H7 (cell line): ENCODE measurements at regions not wholly inside any gene's neighbourhood (a gene's known extent, or its start where the extent isn't known, plus 50 kb on each side); places are given as distances from the start of the nearest gene placed in this dataset.

ENCODE experiments used
- DNase-seq: peaks from one replicate; pipeline ENCODE4 v3.0.0; 2012
- H3K27me3 ChIP-seq: 2 replicates; pipeline ENCODE4 v1.6.0; 2011; ENCODE audit warnings: mild to moderate bottlenecking, low read length; ENCODE audit not compliant: control insufficient read depth, insufficient read depth
- H3K36me3 ChIP-seq: replicated peaks from 2 replicates; pipeline ENCODE4 v1.5.1; 2011; ENCODE audit warnings: low read length; ENCODE audit not compliant: control insufficient read depth, insufficient read depth
- H3K4me3 ChIP-seq: 2 replicates; pipeline ENCODE4 v1.5.1; 2011; ENCODE audit warnings: low read depth, mild to moderate bottlenecking, control low read depth, low read length, moderate library complexity; ENCODE audit not compliant: insufficient read depth

- no peaks in the 10 kb centered on the region for H3K36me3 ChIP-seq
Observed at GRCh38 chr7:155360495-155361345, 63.0 kb downstream of the INSIG1 start.

GRCh38 chr7:155361346-155361680 lies 63.6 kb downstream of the INSIG1 start:
- no peak for DNase-seq
- no peaks in the 10 kb centered on the region; the same call in 1 of the 2 replicates for H3K27me3 ChIP-seq

More at GRCh38 chr7:155360495-155361345, 63.0 kb downstream of the INSIG1 start:
- DNase-seq, result no peak
- H3K4me3 ChIP-seq, result no peak overlapping the region
- H3K27me3 ChIP-seq, result no peaks in the 10 kb centered on the region; the same call in 1 of the 2 replicates

DNA sequence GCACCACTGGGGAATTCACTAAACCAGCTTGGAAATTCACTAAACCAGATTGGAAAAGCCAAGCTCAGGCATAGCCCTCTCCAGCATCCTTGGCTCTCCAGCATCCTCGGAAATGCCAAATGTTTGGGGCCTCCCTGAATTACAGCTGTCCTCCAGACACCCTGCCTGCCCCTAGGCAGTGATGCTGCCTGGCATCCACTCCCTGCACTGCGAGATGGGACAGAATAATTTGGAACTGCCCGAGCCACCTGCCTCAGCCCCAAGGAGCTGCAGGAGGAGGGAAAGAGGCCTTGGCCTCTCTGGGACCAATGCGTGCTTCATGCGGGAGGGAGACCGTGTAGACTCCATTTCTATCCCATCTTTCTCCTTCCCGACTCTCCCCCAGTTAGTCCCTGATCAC lies 64.3 kb downstream of the INSIG1 start:
- H3K4me3 ChIP-seq, result no peak overlapping the region

More at GRCh38 chr7:155361346-155361680, 63.6 kb downstream of the INSIG1 start:
- Histone ChIP-seq H3K4me3 (no peak overlapping the region), H3K36me3 (no peaks in the 10 kb centered on the region)

GRCh38 chr7:155362380-155363145 lies 64.9 kb downstream of the INSIG1 start:
- no peaks in the 10 kb centered on the region for H3K36me3 ChIP-seq
- no peak overlapping the region for H3K4me3 ChIP-seq
- DNase-seq, result no peak
- no peaks in the 10 kb centered on the region; the same call in 1 of the 2 replicates for H3K27me3 ChIP-seq

More for the DNA sequence above, 64.3 kb downstream of the INSIG1 start:
- H3K36me3 ChIP-seq, result no peaks in the 10 kb centered on the region
- no peaks in the 10 kb centered on the region; the same call in 1 of the 2 replicates for H3K27me3 ChIP-seq
- no peak for DNase-seq

- H3K27me3 ChIP-seq, result no peaks in the 10 kb centered on the region; the same call in 1 of the 2 replicates
- no peak overlapping the region for H3K4me3 ChIP-seq
- no peak for DNase-seq
- H3K36me3 ChIP-seq, result no peaks in the 10 kb centered on the region
Observed at GRCh38 chr7:155363146-155363539, 65.5 kb downstream of the INSIG1 start.

DNA sequence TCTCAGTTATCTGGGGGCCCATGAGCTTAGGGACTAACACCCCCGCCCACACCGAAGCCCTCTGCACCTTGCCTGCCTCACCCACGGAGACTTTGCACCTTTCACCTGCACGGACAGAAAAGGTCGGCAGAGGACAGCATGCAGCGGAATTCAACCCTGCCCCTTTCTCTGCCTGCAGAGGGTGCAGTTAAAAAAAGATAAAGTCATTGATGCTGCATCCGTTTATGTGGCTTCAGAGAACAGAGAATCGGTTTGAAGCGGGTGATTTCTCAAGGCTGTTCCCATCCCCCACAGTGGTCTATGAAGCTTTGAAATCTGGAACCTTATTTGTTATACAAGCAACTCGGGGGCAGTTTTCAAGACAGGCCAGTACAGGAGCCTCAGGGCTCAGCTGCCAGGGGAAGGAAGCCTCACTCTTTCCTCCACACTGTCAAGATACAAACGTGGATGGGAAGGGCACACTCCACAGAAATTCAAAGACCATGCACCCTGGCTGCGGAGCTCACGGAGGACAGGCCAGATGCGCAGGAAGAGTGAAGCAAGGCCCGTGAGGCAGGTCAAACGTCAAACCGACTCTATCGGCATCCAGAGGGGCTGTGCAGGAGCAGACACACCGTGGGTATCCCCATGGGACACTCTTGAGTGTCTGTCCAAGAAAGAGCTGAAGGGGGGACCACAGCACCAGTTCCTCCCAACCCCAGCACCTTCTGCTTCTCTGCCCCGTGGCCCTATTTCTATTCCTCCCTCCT lies 66.3 kb downstream of the INSIG1 start:
- peaks cover 6% of the 10 kb centered on the region for H3K27me3 ChIP-seq
- no peak for DNase-seq
- no peaks in the 10 kb centered on the region for H3K36me3 ChIP-seq
- H3K4me3 ChIP-seq, result no peak overlapping the region

- Histone ChIP-seq H3K4me3 (no peak overlapping the region), H3K27me3 (peaks cover 19% of the 10 kb centered on the region)
Observed at GRCh38 chr7:155365146-155365874, 67.6 kb downstream of the INSIG1 start.

GRCh38 chr7:155368894-155369600 lies 71.4 kb downstream of the INSIG1 start:
- Histone ChIP-seq H3K27me3 (peaks cover 56% of the 10 kb centered on the region), H3K36me3 (no peaks in the 10 kb centered on the region), H3K4me3 (no peak overlapping the region)
- DNase-seq, result no peak

More at GRCh38 chr7:155365146-155365874, 67.6 kb downstream of the INSIG1 start:
- H3K36me3 ChIP-seq, result no peaks in the 10 kb centered on the region
- DNase-seq, result no peak

- no peak for DNase-seq
- H3K36me3 ChIP-seq, result no peaks in the 10 kb centered on the region
- no peak overlapping the region for H3K4me3 ChIP-seq
- H3K27me3 ChIP-seq, result peaks cover 63% of the 10 kb centered on the region
Observed at GRCh38 chr7:155369766-155370165, 72.1 kb downstream of the INSIG1 start.

DNA sequence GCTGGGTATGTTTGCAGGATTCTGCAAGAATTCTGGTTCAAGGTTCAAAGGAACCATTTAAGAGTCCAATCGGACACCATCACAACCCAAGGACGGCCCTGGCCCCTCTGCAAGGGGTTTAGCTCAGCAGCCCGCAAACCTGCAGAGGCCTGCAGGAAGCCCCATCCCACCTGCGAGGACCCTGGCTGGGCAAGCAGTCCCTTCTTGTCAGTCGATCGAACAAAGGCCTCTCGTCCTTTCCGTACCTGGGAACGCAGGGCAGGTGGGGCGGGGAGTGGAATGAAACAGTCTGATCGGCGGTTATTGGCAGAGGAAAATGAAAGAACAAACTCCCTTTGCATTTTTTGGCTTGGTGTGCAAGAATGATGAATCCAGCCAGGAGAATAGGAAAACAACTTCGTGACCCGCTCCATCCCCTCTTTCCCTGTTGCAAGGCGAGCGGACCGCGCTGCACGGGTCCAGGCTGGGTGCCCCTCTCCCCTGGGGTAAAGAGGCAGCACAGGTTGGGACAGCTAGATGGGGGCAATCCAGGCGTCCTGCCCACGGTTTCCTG lies 73.7 kb downstream of the INSIG1 start:
- H3K36me3 ChIP-seq, result no peaks in the 10 kb centered on the region
- peaks cover 80% of the 10 kb centered on the region for H3K27me3 ChIP-seq
- DNase-seq, result peak; percentile 69
- no peak overlapping the region for H3K4me3 ChIP-seq

GRCh38 chr7:155371884-155372781 lies 74.5 kb downstream of the INSIG1 start:
- Histone ChIP-seq H3K27me3 (peaks cover 87% of the 10 kb centered on the region), H3K4me3 (peak overlapping the region; percentile 16; the same call in 1 of the 2 replicates), H3K36me3 (no peaks in the 10 kb centered on the region)
- peak; percentile 79 for DNase-seq

DNA sequence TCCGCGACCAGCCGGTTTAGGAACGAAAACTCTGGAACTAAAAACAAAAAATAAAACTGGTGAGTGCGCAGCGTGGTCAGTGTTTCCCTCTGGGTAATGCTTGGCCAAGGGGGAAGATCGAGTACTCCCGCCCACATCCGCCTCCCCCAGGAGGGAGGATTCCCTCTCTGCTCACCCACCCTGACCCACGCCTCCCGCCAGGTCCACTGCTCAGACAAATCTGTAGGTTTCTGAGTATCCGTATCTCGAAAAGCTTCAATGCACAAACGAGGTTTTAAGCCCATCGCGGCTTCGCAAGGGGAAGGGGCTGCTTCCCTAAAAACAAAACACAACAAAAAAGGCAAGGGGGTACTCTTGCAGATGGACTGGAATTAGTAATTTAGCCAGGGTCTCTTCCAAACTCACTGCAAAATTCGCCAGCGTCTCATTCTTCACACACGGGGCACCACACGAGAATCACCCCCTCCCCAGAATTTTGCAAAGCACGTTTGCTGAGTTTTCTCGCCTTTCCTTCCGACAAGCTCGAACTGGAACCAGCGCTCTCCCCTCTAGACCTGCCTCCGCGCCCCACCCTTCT lies 75.2 kb downstream of the INSIG1 start:
- no peaks in the 10 kb centered on the region for H3K36me3 ChIP-seq
- no peak for DNase-seq
- peaks cover 94% of the 10 kb centered on the region for H3K27me3 ChIP-seq
- no peak overlapping the region for H3K4me3 ChIP-seq
